ENCODE measurements at regions not wholly inside any gene's neighbourhood (a gene's known extent, or its start where the extent isn't known, plus 50 kb on each side); places are given as distances from the start of the nearest gene placed in this dataset.
A peak's percentile ranks its signal among the peaks of the same experiment; 100 is the strongest.
"Not testable (repeated sequence)": the region's sequence is repeated elsewhere in the genome, so short reads cannot be mapped to it uniquely, and the experiment has no call there.

DNA sequence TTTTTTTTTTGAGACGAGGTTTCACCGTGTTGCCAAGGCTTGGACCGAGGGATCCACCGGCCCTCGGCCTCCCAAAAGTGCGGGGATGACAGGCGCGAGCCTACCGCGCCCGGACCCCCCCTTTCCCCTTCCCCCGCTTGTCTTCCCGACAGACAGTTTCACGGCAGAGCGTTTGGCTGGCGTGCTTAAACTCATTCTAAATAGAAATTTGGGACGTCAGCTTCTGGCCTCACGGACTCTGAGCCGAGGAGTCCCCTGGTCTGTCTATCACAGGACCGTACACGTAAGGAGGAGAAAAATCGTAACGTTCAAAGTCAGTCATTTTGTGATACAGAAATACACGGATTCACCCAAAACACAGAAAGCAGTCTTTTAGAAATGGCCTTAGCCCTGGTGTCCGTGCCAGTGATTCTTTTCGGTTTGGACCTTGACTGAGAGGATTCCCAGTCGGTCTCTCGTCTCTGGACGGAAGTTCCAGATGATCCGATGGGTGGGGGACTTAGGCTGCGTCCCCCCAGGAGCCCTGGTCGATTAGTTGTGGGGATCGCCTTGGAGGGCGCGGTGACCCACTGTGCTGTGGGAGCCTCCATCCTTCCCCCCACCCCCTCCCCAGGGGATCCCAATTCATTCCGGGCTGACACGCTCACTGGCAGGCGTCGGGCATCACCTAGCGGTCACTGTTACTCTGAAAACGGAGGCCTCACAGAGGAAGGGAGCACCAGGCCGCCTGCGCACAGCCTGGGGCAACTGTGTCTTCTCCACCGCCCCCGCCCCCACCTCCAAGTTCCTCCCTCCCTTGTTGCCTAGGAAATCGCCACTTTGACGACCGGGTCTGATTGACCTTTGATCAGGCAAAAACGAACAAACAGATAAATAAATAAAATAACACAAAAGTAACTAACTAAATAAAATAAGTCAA lies 2276.4 kb upstream of the TPTE start:
- not testable (repeated sequence) for H3K4me1 ChIP-seq (ENCODE audit: control insufficient read depth, insufficient read depth, low read length, poor library complexity, severe bottlenecking); H3K27ac ChIP-seq (ENCODE audit: insufficient read depth, low read length, poor library complexity, severe bottlenecking); H3K36me3 ChIP-seq (ENCODE audit: control insufficient read depth, insufficient read depth, low read length); H3K9me3 ChIP-seq (ENCODE audit: control insufficient read depth, low read length); H3K27me3 ChIP-seq (replicated peaks; ENCODE audit: control insufficient read depth, insufficient read depth, low read length, poor library complexity, severe bottlenecking); H3K4me3 ChIP-seq (ENCODE audit: insufficient read depth, low read depth, low read length, poor library complexity, severe bottlenecking); DNase-seq

DNA sequence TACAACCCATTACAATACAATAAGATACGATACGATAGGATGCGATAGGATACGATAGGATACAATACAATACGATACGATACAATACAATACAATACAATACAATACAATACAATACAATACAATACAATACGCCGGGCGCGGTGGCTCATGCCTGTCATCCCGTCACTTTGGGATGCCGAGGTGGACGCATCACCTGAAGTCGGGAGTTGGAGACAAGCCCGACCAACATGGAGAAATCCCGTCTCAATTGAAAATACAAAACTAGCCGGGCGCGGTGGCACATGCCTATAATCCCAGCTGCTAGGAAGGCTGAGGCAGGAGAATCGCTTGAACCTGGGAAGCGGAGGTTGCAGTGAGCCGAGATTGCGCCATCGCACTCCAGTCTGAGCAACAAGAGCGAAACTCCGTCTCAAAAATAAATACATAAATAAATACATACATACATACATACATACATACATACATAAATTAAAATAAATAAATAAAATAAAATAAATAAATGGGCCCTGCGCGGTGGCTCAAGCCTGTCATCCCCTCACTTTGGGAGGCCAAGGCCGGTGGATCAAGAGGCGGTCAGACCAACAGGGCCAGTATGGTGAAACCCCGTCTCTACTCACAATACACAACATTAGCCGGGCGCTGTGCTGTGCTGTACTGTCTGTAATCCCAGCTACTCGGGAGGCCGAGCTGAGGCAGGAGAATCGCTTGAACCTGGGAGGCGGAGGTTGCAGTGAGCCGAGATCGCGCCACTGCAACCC lies 2275.6 kb upstream of the TPTE start:
- H3K27ac ChIP-seq (ENCODE audit: insufficient read depth, low read length, poor library complexity, severe bottlenecking); DNase-seq; H3K9me3 ChIP-seq (ENCODE audit: control insufficient read depth, low read length); H3K36me3 ChIP-seq (ENCODE audit: control insufficient read depth, insufficient read depth, low read length); H3K4me3 ChIP-seq (ENCODE audit: insufficient read depth, low read depth, low read length, poor library complexity, severe bottlenecking); H3K27me3 ChIP-seq (replicated peaks; ENCODE audit: control insufficient read depth, insufficient read depth, low read length, poor library complexity, severe bottlenecking); H3K4me1 ChIP-seq (ENCODE audit: control insufficient read depth, insufficient read depth, low read length, poor library complexity, severe bottlenecking): not testable (repeated sequence)

DNA sequence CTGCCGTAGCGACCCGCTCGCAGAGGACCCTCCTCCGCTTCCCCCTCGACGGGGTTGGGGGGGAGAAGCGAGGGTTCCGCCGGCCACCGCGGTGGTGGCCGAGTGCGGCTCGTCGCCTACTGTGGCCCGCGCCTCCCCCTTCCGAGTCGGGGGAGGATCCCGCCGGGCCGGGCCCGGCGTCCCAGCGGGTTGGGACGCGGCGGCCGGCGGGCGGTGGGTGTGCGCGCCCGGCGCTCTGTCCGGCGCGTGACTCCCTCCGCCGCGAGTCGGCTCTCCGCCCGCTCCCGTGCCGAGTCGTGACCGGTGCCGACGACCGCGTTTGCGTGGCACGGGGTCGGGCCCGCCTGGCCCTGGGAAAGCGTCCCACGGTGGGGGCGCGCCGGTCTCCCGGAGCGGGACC lies 2269.7 kb upstream of the TPTE start:
- H3K27me3 ChIP-seq (replicated peaks; ENCODE audit: control insufficient read depth, insufficient read depth, low read length, poor library complexity, severe bottlenecking); H3K27ac ChIP-seq (ENCODE audit: insufficient read depth, low read length, poor library complexity, severe bottlenecking); DNase-seq; H3K4me3 ChIP-seq (ENCODE audit: insufficient read depth, low read depth, low read length, poor library complexity, severe bottlenecking); H3K9me3 ChIP-seq (ENCODE audit: control insufficient read depth, low read length); H3K36me3 ChIP-seq (ENCODE audit: control insufficient read depth, insufficient read depth, low read length); H3K4me1 ChIP-seq (ENCODE audit: control insufficient read depth, insufficient read depth, low read length, poor library complexity, severe bottlenecking): not testable (repeated sequence)

DNA sequence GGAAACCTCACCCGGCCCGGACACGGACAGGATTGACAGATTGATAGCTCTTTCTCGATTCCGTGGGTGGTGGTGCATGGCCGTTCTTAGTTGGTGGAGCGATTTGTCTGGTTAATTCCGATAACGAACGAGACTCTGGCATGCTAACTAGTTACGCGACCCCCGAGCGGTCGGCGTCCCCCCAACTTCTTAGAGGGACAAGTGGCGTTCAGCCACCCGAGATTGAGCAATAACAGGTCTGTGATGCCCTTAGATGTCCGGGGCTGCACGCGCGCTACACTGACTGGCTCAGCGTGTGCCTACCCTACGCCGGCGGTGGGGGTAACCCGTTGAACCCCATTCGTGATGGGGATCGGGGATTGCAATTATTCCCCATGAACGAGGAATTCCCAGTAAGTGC lies 2266.3 kb upstream of the TPTE start:
- DNase-seq = peak in 2 of 3 donors; percentile 6 to 7

DNA sequence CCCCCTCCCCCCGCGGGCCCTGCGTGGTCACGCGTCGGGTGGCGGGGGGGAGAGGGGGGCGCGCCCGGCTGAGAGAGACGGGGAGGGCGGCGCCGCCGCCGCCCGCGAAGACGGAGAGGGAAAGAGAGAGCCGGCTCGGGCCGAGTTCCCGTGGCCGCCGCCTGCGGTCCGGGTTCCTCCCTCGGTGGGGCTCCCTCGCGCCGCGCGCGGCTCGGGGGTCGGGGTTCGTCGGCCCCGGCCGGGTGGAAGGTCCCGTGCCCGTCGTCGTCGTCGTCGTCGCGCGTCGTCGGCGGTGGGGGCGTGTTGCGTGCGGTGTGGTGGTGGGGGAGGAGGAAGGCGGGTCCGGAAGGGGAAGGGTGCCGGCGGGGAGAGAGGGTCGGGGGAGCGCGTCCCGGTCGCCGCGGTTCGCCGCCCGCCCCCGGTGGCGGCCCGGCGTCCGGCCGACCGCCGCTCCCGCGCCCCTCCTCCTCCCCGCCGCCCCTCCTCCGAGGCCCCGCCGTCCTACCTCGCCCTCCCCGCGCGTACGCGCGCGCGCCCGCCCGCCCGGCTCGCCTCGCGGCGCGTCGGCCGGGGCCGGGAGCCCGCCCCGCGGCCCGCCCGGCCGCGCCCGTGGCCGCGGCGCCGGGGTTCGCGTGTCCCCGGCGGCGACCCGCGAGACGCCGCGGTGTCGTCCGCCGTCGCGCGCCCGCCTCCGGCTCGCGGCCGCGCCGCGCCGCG lies 2264.1 kb upstream of the TPTE start:
- DNase-seq = peak; percentile 0 to 67 (median 19)
- not testable (repeated sequence) for H3K27ac ChIP-seq (ENCODE audit: insufficient read depth, low read length, poor library complexity, severe bottlenecking); H3K4me3 ChIP-seq (ENCODE audit: insufficient read depth, low read depth, low read length, poor library complexity, severe bottlenecking); H3K27me3 ChIP-seq (replicated peaks; ENCODE audit: control insufficient read depth, insufficient read depth, low read length, poor library complexity, severe bottlenecking); H3K9me3 ChIP-seq (ENCODE audit: control insufficient read depth, low read length); H3K36me3 ChIP-seq (ENCODE audit: control insufficient read depth, insufficient read depth, low read length); H3K4me1 ChIP-seq (ENCODE audit: control insufficient read depth, insufficient read depth, low read length, poor library complexity, severe bottlenecking)

More for the DNA sequence above, 2266.3 kb upstream of the TPTE start:
- H3K9me3 ChIP-seq (ENCODE audit: control insufficient read depth, low read length); H3K27me3 ChIP-seq (replicated peaks; ENCODE audit: control insufficient read depth, insufficient read depth, low read length, poor library complexity, severe bottlenecking); H3K36me3 ChIP-seq (ENCODE audit: control insufficient read depth, insufficient read depth, low read length); H3K4me3 ChIP-seq (ENCODE audit: insufficient read depth, low read depth, low read length, poor library complexity, severe bottlenecking); H3K4me1 ChIP-seq (ENCODE audit: control insufficient read depth, insufficient read depth, low read length, poor library complexity, severe bottlenecking); H3K27ac ChIP-seq (ENCODE audit: insufficient read depth, low read length, poor library complexity, severe bottlenecking): not testable (repeated sequence)

DNA sequence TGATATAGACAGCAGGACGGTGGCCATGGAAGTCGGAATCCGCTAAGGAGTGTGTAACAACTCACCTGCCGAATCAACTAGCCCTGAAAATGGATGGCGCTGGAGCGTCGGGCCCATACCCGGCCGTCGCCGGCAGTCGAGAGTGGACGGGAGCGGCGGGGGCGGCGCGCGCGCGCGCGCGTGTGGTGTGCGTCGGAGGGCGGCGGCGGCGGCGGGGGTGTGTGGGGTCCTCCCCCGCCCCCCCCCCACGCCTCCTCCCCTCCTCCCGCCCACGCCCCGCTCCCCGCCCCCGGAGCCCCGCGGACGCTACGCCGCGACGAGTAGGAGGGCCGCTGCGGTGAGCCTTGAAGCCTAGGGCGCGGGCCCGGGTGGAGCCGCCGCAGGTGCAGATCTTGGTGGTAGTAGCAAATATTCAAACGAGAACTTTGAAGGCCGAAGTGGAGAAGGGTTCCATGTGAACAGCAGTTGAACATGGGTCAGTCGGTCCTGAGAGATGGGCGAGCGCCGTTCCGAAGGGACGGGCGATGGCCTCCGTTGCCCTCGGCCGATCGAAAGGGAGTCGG lies 2261.2 kb upstream of the TPTE start:
- not testable (repeated sequence) for H3K4me1 ChIP-seq (ENCODE audit: control insufficient read depth, insufficient read depth, low read length, poor library complexity, severe bottlenecking); H3K27me3 ChIP-seq (replicated peaks; ENCODE audit: control insufficient read depth, insufficient read depth, low read length, poor library complexity, severe bottlenecking); DNase-seq; H3K36me3 ChIP-seq (ENCODE audit: control insufficient read depth, insufficient read depth, low read length); H3K27ac ChIP-seq (ENCODE audit: insufficient read depth, low read length, poor library complexity, severe bottlenecking); H3K9me3 ChIP-seq (ENCODE audit: control insufficient read depth, low read length); H3K4me3 ChIP-seq (ENCODE audit: insufficient read depth, low read depth, low read length, poor library complexity, severe bottlenecking)

All from effector memory CD4-positive, alpha-beta T cell (primary cell).